GM04504 (cell line): ENCODE measurements at regions not wholly inside any gene's neighbourhood (a gene's known extent, or its start where the extent isn't known, plus 50 kb on each side); places are given as distances from the start of the nearest gene placed in this dataset.
A peak's percentile ranks its signal among the peaks of the same experiment; 100 is the strongest.
"Not testable (repeated sequence)": the region's sequence is repeated elsewhere in the genome, so short reads cannot be mapped to it uniquely, and the experiment has no call there.

Experiments
- DNase-seq: peaks from one replicate; pipeline ENCODE4 v3.0.0-alpha.2; 2012; ENCODE audit warnings: low read depth

DNA sequence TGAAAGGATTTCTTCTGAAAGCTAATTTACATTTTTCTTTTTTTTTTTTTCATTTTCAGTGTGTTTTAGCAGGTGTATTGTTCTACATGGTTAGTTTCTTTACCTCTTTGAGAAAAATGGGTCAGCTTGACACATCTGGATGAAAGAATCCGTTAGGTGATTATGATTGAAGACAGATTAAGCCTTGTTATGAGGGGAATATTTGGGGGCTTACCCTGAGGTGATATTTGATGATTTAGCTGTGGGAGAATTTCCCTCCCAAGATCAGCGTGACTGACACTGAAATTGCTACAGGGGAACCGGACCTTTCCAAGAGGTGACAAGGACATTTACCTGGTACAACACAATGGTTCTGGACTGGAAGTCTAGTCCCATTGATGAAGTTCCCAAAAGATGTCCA lies 147.5 kb downstream of the NFKBIZ start:
- DNase-seq, result no peak

DNA sequence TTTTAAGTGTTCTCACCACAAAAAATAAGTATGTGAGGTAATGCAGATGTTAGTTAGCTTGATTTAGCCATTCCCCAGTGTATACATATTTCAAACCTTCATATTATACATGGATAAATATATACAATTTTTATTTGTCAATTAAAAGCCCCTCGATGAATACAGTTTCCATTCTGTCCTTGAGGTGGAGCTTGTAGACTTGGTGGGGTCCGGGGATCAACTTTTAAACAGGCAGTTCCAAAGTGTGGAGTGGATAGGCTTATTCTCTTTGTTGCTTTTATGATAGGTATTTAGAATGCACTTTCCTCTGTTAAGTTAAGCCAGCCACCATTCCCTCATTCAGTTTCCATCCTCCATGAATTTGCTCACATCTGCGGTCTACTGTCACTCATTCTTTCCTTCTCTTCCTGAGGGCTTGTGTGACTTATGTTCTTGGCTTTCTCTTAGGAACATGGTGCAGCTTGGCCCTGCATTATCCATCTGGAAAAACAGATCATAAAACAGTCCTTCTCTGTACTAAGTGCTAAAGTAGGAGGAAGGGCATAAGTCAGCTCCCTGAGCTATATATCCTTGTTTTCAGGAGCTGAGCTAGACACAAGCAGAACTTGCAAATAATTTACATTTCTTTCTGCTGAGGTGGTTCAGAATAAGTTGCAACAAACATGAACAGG lies 149.1 kb downstream of the NFKBIZ start:
- peak; percentile 45 for DNase-seq

GRCh38 chr3:101999177-101999779 lies 150.0 kb downstream of the NFKBIZ start:
- no peak for DNase-seq

DNA sequence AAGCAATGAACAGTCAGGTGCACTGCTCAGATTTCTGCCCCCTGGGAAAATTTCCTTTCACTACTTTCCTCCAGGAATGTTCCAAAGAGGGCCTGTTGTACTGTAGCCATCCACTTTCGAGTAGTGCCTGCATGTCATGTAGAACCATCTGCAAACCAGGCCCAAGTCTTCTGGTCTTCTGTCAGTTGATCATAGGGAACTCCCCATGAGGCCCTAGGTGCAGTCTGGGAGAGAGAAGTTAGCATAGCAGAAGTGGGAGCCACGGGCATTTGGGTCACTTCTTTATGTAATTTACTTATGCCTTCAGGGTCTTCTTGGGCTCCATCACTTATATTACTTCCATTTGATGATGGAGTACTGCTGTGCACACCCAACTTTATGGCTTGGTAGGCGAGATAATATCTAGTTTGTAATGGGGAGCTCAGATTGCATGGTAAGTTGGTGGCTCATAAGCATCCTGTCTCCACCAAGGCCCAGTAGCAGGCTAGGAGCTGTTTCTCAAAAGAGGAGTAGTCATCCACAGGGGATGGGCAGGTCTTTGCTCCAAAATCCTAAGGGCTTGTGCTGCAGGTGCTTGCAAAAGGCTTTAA lies 151.4 kb downstream of the NFKBIZ start:
- DNase-seq, result no peak

- no peak for DNase-seq
Observed at GRCh38 chr3:102002056-102002455, 152.7 kb downstream of the NFKBIZ start.

- DNase-seq, result no peak
Observed at GRCh38 chr3:102004561-102004960, 155.2 kb downstream of the NFKBIZ start.

DNA sequence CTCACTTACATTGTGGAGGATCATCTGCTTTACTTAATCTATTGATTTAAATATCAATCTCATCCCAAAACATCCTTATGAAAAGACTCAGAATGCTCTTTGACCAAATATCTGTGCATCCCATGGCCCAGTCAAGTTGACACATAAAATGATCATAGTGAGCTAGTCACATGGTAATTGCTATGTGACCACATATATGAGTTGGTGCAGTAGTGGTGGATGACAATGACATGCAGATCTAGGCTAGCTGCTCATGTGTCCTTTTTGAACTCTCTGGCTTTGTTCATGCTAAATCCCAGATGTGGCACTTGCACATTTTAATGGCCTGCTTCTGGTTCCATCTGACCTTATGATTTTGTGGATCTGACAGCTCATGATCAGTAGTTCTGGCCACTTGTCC lies 156.2 kb downstream of the NFKBIZ start:
- no peak for DNase-seq

- peak; percentile 89 for DNase-seq
Observed at GRCh38 chr3:102006812-102007485, 157.6 kb downstream of the NFKBIZ start.

GRCh38 chr3:102008436-102008835 lies 159.1 kb downstream of the NFKBIZ start:
- not testable (repeated sequence) for DNase-seq

- DNase-seq, result no peak
Observed at GRCh38 chr3:102016417-102016816, 167.1 kb downstream of the NFKBIZ start.

GRCh38 chr3:102017784-102018183 lies 168.5 kb downstream of the NFKBIZ start:
- DNase-seq, result no peak

DNA sequence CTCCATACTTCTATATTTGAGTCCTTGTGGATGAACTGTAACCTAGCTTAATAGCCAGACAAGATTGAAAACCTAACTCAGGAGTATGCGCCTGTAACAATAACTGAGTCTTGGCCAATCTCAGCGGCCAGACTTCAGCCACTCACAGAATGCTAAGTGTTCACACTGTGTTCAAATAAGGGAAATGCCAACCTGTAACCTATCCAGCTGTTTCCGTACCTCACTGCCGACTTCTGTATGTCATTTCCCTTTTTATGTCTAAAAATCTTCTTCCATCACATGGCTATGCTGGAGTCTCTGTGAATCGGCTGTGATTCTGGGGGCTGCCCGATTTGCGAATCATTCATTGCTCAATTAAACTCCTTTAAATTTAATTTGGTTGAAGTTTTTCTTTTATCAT lies 169.2 kb downstream of the NFKBIZ start:
- DNase-seq, result no peak

- DNase-seq, result no peak
Observed at GRCh38 chr3:102020735-102021134, 171.4 kb downstream of the NFKBIZ start.

GRCh38 chr3:102024270-102024904 lies 175.1 kb downstream of the NFKBIZ start:
- DNase-seq, result no peak

GRCh38 chr3:102025606-102026270 lies 176.4 kb downstream of the NFKBIZ start:
- no peak for DNase-seq

GRCh38 chr3:102026656-102027055 lies 177.3 kb downstream of the NFKBIZ start:
- DNase-seq, result no peak

GRCh38 chr3:102030661-102031060 lies 181.3 kb downstream of the NFKBIZ start:
- DNase-seq, result no peak

GRCh38 chr3:102031834-102032233 lies 182.5 kb downstream of the NFKBIZ start:
- DNase-seq, result no peak

DNA sequence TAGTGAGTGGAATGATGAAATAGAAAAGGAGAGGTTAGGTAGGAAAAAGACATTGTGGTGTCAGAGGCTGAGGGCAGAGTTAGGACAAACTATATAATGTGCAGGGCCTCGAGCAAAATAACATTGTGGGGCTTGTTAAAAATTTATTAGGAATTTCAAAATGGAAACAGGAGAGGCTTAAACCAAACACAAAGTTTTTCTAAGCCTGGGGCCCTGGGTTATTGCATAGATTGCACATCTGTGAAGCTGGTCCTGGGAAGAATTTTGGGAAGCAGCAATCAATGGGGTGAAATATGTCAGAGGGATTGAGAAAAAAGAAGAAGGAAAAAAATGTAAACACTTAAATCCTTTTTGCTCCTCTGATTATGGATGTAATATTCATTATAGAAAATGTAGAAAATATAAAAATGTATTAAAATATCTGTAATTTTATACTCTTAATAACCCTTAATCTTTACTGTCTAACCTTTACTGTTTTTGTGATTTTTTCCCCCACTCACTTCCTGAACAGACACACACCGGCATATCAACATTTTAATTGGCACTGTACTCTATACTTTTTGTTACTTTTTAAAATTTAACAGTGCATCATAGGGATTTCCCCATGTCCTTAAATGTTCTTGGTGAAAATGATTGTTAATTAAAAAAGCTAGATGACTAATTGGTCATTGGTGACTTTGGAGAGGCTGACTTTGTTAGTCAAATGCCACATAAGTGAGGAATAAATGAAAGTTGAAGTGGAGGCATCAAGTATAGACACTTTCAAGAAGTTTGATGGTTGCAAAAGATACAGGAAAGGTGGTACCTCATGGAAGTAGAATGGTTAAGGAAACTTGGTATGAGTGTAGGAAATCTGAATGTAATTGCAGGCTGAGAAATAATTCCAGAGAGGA lies 183.4 kb downstream of the NFKBIZ start:
- no peak for DNase-seq

DNA sequence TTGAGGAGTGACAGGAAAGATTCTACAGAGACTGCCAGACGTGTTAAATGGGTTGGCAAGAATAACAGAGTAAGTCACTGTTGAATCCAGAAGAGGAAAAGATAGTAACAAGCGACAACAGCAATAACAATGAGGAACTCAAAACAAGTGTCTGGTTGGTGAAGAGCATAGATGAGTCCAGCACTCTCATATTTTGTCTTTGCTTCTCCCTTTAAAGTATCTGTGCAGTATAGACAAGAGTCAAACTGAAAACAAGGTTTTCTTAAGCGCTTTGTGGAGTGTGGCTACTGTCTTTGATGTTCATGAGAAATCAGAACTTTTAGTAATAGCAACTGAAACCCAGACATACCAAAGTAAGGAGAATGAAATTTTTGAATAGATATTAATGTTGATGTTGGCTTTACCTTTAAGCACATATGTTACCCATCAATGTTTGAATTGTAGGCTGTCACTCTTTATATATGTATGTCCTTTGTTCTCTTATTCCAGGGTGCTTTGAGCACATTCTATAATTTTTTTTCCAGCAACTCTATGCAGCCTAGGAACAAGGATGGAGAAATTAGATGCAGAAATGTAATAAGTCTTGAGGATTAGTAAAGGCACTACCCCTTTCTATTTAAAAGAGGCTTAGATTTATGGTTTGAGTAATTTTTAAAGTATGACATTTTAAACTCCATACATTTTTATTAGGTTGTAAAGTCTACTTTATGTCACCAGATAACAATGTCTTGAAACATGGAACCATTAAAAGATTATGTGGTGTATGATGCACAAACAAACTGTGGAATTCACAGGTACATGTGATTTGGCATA lies 185.5 kb downstream of the NFKBIZ start:
- DNase-seq, result no peak
